SU-DHL-6 (cell line): ENCODE measurements at regions not wholly inside any gene's neighbourhood (a gene's known extent, or its start where the extent isn't known, plus 50 kb on each side); places are given as distances from the start of the nearest gene placed in this dataset.

Experiments
- CTCF ChIP-seq: fragments of 200-600 bp; sonication (generic); IDR thresholded peaks from one replicate; pipeline ENCODE4 v1.5.1; 2017; ENCODE audit warnings: antibody characterized with exemption, mild to moderate bottlenecking, low read length, moderate library complexity; ENCODE audit not compliant: insufficient read depth, poor library complexity, severe bottlenecking
- EZH2phosphoT487 ChIP-seq: fragments of 200-600 bp; sonication (generic), shearing (Covaris generic); conservative IDR thresholded peaks from 2 replicates; pipeline ENCODE4 v1.6.1; 2018; ENCODE audit warnings: mild to moderate bottlenecking, antibody characterized with exemption, low read length, moderate library complexity, mixed read lengths

GRCh38 chr3:102361101-102361500 lies 73.7 kb upstream of the ZPLD1 start:
- TF ChIP-seq CTCF (no peak), EZH2phosphoT487 (no peak)
